ENCODE measurements at regions not wholly inside any gene's neighbourhood (a gene's known extent, or its start where the extent isn't known, plus 50 kb on each side); places are given as distances from the start of the nearest gene placed in this dataset.
"Not testable (repeated sequence)": the region's sequence is repeated elsewhere in the genome, so short reads cannot be mapped to it uniquely, and the experiment has no call there.

GRCh38 chr4:33628296-33628695 lies 2616.0 kb downstream of the ARAP2 start:
- DNase-seq (ENCODE audit: low read depth) = peak; percentile 7
- H3K4me3 ChIP-seq (ENCODE audit: low read depth, low read length) = no peak overlapping the region

GRCh38 chr4:33649015-33649414 lies 2595.3 kb downstream of the ARAP2 start:
- DNase-seq (ENCODE audit: low read depth) = peak; percentile 21

DNA sequence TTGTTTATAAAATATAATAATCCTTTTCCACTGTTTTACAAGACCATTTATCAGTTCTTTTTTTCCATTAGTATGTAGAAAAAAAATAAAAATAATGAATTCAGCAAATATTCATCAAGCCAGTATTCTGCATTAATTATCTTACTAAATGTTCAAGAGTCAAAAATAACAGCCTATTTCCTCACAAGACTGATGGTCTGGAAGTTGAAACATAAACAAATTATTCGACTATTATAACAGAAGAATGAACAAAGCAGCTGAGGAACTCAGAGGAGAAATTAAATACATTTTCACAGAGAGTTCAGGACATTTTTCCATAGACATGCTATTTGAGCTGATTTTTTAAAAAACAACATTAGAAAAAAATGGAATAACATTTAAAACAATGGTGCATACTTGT lies 2594.8 kb downstream of the ARAP2 start:
- no peak overlapping the region for H3K4me3 ChIP-seq (ENCODE audit: low read depth, low read length)
- no peak for DNase-seq (ENCODE audit: low read depth)

More at GRCh38 chr4:33649015-33649414, 2595.3 kb downstream of the ARAP2 start:
- no peak overlapping the region for H3K4me3 ChIP-seq (ENCODE audit: low read depth, low read length)

GRCh38 chr4:33650036-33650435 lies 2594.3 kb downstream of the ARAP2 start:
- H3K4me3 ChIP-seq (ENCODE audit: low read depth, low read length) = no peak overlapping the region
- DNase-seq (ENCODE audit: low read depth) = no peak

DNA sequence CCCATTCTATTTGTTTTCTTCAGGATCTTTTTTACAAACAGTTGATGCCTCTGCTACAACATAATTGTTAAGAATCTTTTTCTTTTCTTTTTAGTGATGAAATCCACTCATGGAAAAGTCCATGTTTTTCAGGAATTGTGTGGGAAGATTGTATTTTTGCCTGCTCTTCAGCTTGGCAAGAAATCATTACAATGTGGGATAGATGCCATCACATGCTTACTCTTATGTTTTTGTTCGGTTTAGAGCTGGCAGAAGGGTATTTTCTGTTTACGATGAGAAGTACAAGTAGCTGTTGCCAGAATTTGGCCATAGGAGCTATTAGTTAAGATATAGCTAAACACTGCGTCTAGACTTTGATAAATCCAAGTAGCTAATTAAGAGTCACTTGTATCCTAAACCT lies 2585.3 kb downstream of the ARAP2 start:
- DNase-seq (ENCODE audit: low read depth) = no peak
- H3K4me3 ChIP-seq (ENCODE audit: low read depth, low read length) = no peak overlapping the region

DNA sequence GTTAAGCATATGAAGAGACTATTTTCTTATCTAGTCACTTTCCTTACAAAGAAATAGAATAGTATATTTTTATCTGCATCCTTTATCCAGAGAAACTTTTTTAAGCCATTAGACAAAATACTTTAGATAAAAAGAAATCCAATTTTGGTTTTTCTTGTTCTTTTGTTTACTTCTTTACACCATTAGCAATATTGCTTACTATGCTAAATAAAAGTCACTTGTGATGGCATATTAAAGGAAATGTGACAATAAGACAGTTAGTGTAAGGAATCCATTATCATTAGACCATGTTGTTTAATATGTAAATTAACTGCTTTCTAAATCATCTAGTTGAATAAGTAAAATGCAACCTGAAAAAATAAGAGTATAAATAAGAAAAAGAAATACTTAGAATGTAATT lies 2582.7 kb downstream of the ARAP2 start:
- H3K4me3 ChIP-seq (ENCODE audit: low read depth, low read length) = no peak overlapping the region

GRCh38 chr4:33685939-33686338 lies 2558.4 kb downstream of the ARAP2 start:
- no peak overlapping the region for H3K4me3 ChIP-seq (ENCODE audit: low read depth, low read length)
- DNase-seq (ENCODE audit: low read depth) = no peak

More for the DNA sequence above, 2582.7 kb downstream of the ARAP2 start:
- DNase-seq (ENCODE audit: low read depth) = no peak

DNA sequence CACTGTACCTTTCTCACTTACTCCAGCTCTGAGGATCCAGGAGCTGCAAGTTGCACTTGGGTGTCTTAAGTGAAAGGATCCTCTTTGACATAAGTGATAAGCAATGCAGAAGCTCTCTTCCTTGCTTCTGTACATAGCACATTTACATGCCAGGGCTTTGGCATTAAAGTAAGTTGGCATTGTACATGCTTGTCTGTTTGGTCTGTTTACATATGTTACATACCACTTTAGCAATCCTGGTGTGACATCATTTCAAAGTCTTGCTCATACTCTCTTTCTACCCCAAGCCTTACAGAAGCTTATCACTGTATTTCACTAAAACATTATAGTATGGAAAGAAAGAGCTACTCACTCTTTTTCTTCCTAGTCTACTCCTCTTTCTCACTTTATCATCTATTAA lies 2548.3 kb downstream of the ARAP2 start:
- peak; percentile 34 for DNase-seq (ENCODE audit: low read depth)
- H3K4me3 ChIP-seq (ENCODE audit: low read depth, low read length) = no peak overlapping the region

DNA sequence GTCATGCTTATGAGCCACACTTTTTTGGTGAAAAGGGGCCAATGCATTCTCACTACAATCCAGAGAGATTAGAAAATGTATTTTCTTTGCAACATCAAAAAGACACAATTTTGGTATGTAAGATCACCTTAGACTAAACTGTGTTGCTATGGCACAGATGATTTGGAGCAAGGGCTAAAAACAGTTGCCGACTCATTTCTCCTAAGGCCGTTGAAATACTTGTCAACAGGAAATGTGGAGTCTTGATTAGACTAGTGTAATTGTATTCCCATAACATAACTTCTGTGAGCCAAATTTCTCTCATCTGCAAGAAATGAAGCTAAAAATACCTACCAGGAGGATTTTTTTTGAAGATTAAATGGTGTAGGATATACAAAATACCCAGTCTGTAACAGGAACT lies 2547.7 kb downstream of the ARAP2 start:
- no peak for DNase-seq (ENCODE audit: low read depth)
- no peak overlapping the region for H3K4me3 ChIP-seq (ENCODE audit: low read depth, low read length)

DNA sequence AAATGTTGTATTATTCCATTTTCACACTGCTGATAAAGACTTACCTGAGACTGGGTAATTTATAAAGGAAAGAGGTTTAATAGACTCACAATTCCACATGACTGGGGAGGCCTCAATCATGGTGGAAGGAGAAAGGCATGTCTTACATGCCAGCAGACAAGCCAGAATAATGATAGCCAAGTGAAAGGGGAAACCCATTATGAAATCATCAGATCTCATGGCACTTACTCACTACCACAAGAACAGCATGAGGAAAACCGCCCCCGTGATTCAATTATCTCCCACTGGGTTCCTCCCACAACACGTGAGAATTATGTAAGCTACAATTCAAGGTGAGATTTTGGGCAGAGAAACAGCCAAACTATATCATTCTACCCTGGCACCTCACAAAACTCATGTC lies 2535.1 kb downstream of the ARAP2 start:
- DNase-seq (ENCODE audit: low read depth) = peak; percentile 71
- H3K4me3 ChIP-seq (ENCODE audit: low read depth, low read length) = no peak overlapping the region

DNA sequence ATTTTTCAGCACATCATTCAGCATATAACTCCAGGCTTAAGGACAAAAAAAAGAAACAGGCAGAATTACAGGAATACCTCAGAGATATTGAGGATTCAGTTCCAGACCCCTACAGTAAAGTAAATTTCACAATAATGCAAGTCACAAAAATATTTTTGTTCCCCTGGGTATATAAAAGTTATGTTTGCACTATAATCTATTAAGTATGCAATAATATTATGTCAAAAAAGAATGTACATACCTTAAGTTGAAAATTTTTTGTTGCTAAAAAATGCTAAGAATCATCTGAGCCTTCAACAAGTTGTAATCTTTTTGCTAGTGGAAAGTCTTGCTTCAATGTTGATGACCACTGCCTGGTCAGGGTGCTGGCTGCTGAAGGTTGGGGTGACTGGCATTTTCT lies 2532.5 kb downstream of the ARAP2 start:
- no peak for DNase-seq (ENCODE audit: low read depth)

DNA sequence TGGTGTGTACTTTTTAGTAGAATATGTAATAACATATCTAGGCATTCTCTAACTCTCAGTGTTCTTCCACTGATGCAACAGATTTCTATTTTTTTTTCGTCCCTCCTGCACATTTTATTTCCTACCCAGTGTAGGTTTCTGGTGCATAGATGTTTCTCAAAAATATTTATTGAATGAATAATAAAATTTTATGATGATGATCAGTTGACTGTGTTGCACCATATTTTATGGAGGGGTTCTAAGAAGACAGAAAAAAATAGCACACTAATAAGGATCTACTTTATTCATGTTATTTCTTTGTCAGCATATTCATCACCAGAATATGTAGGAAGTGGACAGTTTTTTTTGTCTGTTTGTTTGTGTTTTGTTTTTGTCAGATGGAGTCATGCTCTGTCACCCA lies 2529.3 kb downstream of the ARAP2 start:
- no peak for DNase-seq (ENCODE audit: low read depth)

More for the DNA sequence above, 2532.5 kb downstream of the ARAP2 start:
- H3K4me3 ChIP-seq (ENCODE audit: low read depth, low read length) = no peak overlapping the region

DNA sequence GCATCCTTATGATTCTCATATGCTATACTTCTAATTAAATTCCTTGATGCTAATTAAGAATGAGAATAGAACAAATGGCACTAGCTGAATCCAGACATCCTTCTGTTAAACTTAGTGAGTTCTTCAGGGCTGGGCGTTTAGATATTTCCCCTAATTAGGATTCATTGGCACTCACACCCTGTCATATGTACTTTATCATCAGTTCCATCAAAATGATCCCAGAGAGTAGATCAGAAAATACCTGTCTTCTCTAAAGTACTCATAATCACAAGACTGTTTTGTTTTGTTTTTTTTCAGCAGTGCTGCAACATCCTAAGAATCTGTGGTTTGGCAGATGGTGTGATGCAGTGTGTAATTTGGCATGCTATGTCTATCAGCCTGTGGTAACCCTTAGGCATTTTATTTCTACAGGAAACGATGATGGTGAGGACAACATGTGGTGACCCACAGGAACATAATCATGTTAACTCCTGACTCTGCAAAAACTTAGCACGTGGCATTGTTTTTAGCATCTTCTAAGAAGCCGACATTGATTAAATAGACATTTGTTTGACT lies 2528.4 kb downstream of the ARAP2 start:
- DNase-seq (ENCODE audit: low read depth) = peak; percentile 94
- no peak overlapping the region for H3K4me3 ChIP-seq (ENCODE audit: low read depth, low read length)

More for the DNA sequence above, 2529.3 kb downstream of the ARAP2 start:
- H3K4me3 ChIP-seq (ENCODE audit: low read depth, low read length) = no peak overlapping the region

DNA sequence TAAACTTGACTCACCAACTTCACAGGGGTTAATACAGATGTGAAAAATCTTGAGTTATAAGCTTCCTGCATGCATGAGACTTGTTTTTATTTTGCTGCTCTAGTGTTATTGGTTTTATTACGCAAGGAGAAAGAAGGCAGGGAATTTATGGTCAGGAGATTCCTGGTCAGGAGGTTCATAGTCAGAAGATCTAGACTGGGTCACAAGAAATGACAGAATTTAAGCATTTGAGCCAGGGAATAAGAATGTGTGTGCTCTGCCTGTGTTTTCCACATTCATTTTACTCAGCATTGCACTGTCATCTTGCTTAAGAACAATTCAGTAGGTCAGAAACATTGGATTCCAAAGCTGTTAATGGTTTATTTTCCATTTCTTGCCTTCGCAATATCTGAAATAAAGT lies 2522.1 kb downstream of the ARAP2 start:
- peak; percentile 67 for DNase-seq (ENCODE audit: low read depth)
- H3K4me3 ChIP-seq (ENCODE audit: low read depth, low read length) = no peak overlapping the region

- H3K4me3 ChIP-seq (ENCODE audit: low read depth, low read length) = no peak overlapping the region
- DNase-seq (ENCODE audit: low read depth) = no peak
These were observed 2521.4 kb downstream of the ARAP2 start for GRCh38 chr4:33722800-33723516.

- no peak overlapping the region for H3K4me3 ChIP-seq (ENCODE audit: low read depth, low read length)
- DNase-seq (ENCODE audit: low read depth) = no peak
These were observed 2519.6 kb downstream of the ARAP2 start for GRCh38 chr4:33724685-33725084.

GRCh38 chr4:33725861-33726260 lies 2518.5 kb downstream of the ARAP2 start:
- H3K4me3 ChIP-seq (ENCODE audit: low read depth, low read length) = no peak overlapping the region
- DNase-seq (ENCODE audit: low read depth) = no peak

GRCh38 chr4:33737726-33738125 lies 2506.6 kb downstream of the ARAP2 start:
- no peak overlapping the region for H3K4me3 ChIP-seq (ENCODE audit: low read depth, low read length)
- DNase-seq (ENCODE audit: low read depth) = no peak

- H3K4me3 ChIP-seq (ENCODE audit: low read depth, low read length) = no peak overlapping the region
- no peak for DNase-seq (ENCODE audit: low read depth)
These were observed 2504.3 kb downstream of the ARAP2 start for GRCh38 chr4:33739884-33740632.

GRCh38 chr4:33740871-33741270 lies 2503.4 kb downstream of the ARAP2 start:
- DNase-seq (ENCODE audit: low read depth); H3K4me3 ChIP-seq (ENCODE audit: low read depth, low read length): not testable (repeated sequence)

- DNase-seq (ENCODE audit: low read depth) = no peak
- no peak overlapping the region for H3K4me3 ChIP-seq (ENCODE audit: low read depth, low read length)
These were observed 2497.3 kb downstream of the ARAP2 start for GRCh38 chr4:33746979-33747378.
